ENCODE measurements at regions not wholly inside any gene's neighbourhood (a gene's known extent, or its start where the extent isn't known, plus 50 kb on each side); places are given as distances from the start of the nearest gene placed in this dataset.
"Not testable (repeated sequence)": the region's sequence is repeated elsewhere in the genome, so short reads cannot be mapped to it uniquely, and the experiment has no call there.

DNA sequence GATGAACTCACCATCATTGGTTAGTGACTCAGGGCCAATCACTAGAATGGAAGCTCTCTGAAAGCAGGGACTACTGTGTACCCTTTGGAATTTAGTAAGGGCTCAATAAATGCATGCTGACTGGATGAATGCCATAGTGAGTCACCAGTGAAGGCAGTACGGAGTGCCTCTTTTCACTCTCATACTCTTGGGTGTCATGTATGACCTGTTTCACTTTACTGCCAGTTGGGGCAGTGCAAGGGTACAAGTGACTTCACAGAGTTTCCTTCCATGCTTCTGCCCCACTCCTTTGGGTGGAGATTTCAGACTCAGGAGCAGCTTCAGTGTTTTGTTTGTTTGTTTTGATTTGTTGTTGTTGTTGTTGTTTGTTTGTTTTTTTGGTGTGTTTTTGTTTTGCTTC is 57.7 kb downstream of the SOX3 start:
- DNase-seq (ENCODE audit: low read depth) = no peak

DNA sequence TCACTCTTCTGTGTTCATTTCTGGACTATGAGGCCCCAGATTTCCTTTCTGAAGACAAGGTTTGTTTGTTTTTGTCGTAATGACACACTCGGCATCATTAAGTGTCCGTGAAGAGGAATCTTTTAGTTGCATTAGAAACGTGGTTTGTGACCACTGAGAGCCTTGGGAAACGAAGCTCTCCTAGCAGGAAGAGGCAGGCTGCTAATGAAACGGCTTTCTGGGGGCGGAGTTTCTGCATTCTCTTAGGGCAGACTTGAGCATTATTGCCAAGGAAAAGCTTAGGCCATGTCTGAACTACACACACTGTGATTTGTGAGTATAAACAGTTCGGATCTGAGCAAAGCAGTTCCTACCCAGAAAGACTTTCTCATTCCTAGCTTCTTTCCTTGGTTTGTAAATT is 64.0 kb downstream of the SOX3 start:
- DNase-seq (ENCODE audit: low read depth) = no peak

DNA sequence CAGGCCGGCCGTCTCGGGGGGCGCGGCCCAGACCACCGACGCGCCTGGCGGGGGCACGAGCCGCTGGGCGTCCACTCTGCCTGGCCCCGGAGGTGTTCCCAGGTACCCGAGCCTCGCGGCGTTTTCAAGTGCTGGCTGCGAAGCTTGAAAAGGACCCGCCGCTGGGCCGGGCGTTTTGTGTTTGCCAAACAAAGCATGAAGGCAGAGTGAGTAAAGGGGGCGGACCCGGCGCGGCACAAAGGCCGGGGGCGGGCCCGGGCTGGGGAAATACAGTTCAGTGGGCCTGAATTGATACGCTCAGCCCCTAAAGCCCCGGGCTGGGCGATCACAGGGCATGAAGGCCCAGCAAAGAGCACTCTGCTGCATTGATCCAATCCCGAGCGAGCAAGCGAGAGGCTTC is 65.4 kb downstream of the SOX3 start:
- no peak for DNase-seq (ENCODE audit: low read depth)

DNA sequence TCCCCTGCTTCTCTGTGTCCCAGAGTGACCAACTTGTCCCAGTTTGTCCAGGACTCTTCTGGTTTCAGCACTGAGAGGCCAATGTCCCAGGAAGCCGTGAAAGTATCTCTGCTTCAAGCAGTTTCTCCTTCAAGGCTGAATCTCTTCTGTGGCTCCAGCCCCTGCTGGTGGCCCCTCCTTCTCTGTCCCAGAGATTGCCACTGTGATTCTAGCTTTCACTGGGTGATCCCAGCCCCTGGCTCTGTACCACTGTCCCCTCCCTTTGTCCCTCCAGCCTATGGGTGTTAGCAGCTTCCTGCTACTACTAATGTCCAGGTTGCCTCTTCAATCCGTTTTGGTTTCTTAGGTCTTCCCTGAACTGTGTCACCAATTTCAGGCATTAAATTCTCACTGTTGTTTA is 70.5 kb downstream of the SOX3 start:
- DNase-seq (ENCODE audit: low read depth) = no peak

DNA sequence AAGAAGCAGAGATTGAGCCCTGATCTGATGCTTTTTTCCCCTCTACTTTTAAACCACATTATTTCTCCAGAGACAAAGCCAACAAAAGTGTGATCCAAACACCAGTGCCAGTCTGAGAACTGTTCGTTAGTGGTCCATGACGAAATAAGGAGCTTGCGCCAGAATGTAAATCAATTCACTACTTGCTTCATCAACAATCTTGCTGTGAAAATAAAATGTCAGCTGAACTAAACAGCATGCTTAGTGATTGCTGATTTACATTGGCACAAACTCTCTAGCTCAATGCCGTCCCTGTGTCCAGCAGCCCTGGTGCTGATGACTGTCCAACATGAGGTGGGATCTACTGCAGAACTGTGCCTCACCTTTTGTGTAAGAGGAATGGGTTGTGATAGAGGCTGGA is 71.3 kb downstream of the SOX3 start:
- no peak for DNase-seq (ENCODE audit: low read depth)

DNA sequence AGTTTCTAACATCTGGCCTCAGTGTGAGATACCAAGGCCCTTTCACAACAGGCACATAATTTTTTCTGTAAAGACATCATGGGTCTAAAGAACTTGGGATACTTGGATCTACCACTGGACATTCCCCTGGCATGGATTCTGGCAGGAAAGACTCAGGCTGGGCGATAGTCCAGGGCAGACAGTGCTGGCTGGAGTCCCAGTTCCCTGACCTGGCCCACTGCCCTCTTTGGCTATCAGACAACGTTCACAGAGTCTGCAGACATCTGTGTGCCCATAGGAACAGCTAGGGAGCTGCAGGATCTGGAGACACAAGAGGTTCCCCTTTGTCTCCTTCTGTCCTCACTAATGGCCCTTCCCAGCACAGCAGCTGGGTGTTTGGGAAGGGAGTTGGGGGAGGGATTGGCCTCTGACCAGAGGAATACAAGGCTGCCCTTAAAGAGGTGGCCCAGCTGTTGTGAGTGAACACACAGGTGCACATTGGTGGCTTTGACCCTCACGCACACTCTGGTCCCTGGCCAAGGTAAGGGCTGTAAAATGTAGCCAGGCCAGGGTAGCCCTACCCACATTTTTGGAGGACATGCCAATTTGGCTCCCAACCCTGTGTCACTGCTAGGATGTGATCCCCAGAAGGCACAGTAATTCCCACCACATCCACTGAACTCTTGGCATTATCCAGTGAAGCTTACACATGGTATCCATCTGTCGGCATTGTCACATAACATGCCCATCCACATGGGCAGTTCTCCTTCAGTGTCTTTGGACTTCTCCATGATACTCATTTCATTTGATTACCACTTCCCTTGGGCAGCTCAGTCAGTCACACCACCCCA is 72.3 kb downstream of the SOX3 start:
- no peak for DNase-seq (ENCODE audit: low read depth)

DNA sequence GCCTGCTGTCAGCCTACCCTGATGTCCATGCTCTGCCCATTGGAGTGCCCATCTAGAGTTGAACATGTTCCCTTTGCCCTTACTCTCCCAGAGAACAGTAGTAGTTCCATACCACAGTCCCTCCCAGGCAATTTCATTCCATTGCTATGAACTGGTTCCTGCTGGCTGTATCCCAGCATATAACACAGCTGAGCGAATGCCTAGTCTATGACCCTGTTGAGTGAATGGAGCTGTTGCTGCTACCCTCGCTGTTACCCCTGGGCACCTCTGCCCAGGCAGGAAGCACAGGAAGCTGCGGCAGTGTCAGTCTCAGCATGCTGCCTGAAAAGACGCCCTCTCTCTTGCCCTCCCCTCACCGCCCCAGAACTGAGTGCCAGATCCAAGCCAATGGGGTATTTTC is 73.3 kb downstream of the SOX3 start:
- no peak for DNase-seq (ENCODE audit: low read depth)

DNA sequence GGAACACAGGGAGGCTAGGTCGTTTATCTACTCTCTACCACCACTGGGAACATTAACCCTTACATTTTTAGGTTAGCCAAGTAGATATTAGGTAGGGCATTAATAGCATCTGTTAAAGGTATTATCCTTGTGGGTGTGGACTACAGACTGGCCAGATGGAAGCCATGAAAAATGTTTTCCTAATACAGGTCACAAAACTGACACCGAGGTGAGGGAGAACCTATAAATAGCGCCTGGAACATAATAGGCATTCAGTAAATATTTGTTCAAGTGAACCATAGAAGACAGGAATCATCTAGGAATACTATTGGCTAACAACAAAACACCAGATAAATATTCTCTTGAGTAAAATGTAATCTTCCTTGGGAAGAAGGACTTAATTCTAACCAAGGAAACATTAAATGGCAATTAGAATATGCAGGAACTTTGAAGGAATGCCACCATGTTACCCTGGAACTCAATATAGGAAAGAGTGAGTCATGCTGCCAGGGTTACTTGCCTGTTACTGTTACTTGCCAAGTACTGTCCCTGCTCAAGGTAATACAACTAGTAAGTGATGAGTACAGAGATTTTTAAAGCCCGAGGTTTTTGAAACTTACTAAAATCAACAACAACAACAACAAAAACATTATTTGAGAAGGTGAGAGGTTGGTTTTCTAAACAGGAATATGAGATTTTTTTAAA is 79.0 kb downstream of the SOX3 start:
- no peak for DNase-seq (ENCODE audit: low read depth)

DNA sequence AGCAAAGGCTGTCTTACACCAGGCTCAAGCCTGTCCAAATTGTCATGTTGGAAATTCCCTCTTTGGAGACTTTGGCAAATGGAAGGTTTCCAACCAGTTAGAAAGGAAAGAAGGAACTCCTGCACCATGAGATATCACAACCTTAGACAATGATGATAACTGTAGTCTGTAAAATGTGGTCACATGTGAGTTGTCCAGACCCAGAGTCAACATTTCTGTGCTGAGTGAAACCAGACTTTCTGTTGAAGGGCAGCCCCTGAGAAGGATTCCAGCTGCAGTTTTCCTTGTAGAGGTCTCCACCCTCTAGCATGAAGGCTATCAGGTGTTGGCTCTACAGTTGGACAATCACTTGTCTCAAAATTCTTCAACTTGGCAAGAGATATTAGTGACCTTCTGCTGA is 82.4 kb downstream of the SOX3 start:
- no peak for DNase-seq (ENCODE audit: low read depth)

DNA sequence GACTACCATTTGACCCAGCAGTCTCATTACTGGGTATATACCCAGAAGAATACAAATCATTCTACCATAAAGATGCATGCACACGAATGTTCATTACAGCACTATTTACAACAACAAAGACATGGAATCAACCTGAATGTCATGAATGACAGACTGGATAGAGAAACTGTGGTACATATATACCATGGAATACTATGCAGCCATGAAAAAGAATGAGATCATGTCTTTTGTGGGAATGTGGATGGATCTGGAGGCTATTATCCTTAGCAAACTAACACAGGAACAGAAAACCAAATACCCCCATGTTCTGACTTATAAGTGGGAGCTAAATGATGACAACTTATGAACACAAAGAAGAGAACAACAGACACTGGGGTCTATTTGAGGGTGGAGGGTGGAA is 102.7 kb downstream of the SOX3 start:
- DNase-seq (ENCODE audit: low read depth) = not testable (repeated sequence)

DNA sequence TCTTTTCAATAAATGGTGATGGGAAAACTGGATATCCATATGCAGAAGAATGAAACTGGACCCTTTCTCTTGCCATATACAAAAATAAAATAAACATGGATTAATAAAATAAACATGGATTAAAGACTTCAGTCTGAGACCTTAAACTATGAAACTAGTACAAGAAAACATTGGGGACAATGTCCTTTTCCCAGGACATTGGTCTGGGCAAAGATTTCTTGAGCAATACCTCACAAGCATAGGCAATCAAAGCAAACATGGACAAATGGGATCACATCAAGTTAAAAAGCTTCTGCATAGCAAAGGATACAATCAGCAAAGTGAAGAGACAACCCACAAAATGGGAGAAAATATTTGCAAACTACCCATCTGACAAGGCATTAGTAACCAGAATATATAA is 108.5 kb downstream of the SOX3 start:
- not testable (repeated sequence) for DNase-seq (ENCODE audit: low read depth)

DNA sequence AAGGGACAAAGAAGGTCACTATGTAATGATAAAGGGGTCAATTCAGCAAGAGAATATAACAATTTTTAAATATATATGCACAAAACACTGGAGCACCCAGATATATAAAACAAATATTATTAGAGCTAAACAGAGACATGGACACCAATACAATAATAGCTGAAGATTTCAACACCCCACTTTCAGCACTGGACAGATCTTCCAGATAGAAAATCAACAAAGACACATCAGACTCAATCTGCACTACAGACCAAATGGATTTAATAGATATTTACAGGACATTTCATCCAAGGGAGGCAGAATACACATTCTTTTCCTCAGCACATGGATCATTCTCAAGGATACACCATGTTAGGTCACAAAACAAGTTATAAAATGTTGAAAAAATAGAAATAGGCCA is 111.4 kb downstream of the SOX3 start:
- no peak for DNase-seq (ENCODE audit: low read depth)

DNA sequence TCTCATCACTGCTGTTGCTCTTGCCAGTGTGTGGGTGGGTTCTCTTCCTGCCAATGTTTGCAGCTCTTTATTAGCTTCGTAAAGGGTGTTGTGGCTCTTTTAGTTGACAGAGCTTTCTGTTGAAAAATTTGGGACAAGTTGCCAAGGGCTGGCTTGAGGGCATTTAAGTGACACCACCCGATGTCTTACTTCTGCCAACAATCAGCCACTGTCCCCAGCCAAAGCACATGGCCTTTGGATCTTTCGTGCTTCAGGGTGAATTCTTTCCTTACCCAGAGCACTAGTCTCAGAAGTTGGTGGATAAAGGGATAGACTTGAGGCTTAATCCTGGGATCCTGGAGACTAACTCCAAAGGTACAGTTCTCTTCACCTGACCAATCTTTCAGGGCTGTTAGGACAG is 113.6 kb downstream of the SOX3 start:
- DNase-seq (ENCODE audit: low read depth) = no peak

DNA sequence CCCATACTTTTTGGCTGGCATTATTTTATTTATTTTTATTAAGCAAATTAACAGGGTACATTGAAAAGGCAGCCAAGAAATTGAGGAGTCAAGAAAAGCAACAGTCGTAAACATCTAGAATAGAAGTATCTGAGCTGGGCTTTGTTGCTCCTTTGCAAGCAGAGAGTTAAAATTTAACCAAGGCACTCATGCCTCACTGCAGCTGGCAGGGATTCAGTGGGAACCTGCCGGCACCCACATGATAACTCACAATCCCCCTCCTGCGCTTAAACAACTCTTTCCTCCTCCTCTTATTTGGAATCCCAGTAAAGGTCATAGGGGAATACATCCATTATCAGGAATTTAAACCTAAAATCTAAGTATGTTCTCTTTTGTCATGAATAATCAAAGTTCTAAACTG is 115.5 kb downstream of the SOX3 start:
- no peak for DNase-seq (ENCODE audit: low read depth)

DNA sequence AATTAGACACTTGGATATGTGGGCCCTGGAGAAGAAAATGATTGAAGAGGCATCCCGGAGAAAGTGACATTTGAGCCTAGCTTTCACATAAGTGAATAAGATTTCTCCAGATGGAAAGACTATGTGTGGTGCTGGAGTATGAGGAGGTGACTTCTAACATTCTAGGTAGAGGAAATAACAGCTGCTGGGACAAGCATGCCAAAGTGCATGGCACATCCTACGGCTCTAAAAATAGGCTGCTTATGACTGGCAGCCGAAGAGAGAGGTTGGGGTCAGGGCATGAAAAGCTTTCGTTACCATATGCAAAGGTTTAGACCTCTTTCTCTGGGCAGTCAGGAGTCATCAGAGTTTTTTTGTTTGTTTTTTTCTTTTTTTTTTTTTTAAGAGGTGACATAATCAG is 142.0 kb downstream of the SOX3 start:
- no peak for DNase-seq (ENCODE audit: low read depth)

DNA sequence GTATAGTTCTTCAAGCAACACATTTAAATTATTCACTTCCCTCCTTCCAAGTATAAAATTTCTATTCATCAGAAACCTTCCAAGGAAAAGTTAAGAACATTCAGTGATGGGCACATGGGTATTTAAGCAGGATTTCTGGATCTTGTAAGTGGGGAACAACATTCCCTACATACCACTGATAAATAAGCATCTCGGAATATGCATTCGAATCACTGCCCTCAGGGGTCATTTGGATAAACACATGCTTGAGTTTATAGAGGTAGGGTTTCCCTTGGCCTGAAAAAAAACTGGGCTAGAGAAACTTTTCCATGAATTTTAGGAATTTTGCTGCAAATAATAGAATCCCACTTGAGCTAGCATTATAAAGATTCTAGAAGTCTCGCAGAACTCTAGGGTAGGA is 143.9 kb downstream of the SOX3 start:
- no peak for DNase-seq (ENCODE audit: low read depth)

DNA sequence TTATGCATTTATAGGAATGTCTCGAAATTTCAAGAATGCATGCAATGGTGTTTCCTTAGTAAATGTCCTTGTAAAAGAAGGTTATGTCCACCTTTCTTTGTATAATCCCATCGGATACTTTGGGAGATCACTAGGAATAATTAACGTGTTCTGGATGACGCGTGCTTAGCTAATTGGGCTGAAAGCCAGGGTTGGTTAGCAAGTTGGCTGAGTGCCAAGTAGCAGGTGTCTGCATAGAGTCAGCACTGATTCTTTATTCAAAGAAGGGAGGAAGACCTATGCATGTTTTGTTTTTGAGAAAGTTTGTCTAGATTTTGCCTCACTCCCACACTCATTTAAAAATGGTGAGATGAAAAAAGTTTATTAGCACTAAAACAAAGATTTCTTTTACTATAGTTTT is 144.6 kb downstream of the SOX3 start:
- no peak for DNase-seq (ENCODE audit: low read depth)

DNA sequence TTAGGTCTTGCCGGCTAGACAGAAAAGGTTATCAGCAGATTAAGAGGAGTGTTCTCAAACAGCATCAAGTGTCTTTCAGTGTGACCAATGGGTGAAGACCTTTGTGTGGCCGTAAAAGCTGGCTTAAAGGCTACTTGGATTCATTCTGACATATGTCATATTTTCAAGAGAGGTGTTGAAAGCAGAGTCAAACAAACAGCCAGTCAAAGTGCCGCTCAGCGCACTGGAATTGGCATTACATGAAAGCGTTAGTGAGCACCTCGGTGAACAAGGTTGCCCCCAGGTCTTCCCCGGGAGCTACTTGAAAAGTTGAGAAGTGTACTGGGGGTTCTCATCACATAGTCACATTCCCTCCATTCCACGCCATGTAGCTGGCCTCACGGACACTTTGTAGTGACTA is 148.9 kb downstream of the SOX3 start:
- DNase-seq (ENCODE audit: low read depth) = no peak

DNA sequence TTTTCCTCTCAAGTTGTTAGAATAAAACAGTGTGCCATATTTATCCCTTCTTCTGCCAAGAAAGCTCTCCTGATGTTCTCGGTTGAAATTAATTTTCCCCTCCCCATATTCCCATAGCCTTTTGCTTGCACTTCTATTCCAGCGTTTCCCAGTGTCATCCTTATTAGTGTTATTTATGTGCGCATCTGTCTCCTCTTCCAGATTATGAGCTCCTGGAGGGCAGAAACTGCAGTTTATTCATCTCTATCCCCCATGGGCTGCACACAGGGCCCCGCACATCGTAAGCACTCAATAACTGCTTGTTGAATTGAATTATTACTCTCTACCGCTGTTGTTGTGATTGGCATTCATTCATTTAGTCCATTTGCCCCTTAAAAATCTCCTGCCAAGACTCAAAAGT is 149.4 kb downstream of the SOX3 start:
- no peak for DNase-seq (ENCODE audit: low read depth)

DNA sequence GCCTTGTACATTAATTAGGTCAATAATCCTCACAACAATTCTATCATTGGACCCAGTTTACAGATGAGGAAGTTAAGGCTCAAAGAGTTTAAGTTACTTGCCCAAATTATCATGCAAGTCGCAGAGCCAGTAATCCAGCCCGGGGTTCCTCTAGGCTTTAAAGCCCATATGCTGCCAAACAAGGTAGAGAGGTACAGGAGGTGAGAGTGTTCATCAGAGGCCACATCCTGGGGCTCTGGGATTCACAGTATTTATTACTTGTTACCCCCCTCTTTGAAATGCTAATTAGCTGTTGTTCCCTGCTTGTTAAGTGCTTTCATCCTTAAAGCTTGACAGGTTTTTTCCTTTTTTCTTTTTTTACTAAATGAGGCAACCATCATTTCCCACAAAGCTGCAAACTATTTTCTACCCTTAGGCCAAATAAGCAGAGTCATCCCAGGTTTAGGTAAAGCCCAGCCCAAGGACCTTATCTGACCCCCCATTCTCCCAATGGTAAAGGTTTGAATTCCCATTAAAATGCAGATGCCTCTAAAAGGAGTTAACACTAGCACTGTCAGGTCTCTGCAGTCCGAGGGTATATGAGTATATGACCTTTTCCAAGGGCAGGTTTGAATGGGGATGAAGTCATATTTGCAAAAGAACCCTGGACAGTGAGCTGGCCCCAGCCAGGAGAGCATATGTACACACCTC is 150.3 kb downstream of the SOX3 start:
- no peak for DNase-seq (ENCODE audit: low read depth)

DNA sequence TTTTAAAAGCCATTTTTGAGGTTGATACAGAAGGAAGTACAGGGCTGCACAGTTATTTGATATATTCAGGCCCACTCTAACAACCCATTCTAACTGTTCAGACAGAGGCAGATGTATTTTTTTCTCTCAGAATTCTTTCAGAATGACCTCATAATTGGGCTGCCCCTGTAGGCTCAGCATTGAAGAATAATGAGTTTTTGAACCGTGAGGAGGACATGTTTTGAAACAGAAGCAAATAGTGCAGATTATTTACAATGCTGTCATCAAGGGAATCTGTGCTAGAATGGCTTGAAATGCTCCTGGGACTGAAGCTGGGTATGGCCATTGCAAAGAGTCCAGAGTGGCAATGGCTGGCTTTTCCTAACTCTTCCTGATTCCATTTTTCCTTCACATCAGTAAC is 158.1 kb downstream of the SOX3 start:
- no peak for DNase-seq (ENCODE audit: low read depth)

DNA sequence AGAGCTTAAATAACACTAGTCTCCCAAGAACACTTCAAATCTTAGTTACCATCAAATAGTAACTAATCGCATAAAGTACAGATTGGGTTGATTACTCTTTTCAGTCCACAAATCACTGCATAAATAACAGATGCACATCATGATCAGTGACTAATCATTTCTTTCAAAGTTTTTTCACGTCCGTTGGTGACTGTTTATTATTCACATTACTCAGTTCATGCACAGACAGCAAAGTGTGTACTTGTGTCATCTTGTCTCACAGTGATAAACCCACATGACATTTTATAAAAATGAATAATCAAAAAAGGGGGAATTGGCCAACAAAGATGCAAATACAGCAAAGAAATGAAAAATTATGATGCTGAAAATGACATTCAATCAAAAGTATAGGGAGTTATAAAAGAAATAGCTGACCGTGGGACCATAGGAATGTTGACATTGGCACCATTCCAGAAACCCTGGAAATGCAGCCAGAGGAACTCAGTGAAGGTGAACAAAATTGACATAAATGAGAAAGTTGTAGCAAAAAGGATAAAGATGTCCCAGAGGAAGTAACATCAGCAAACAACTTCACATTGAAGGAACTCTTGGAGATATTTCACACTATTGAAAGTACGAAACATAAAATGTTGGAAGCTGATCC is 161.5 kb downstream of the SOX3 start:
- DNase-seq (ENCODE audit: low read depth) = no peak

DNA sequence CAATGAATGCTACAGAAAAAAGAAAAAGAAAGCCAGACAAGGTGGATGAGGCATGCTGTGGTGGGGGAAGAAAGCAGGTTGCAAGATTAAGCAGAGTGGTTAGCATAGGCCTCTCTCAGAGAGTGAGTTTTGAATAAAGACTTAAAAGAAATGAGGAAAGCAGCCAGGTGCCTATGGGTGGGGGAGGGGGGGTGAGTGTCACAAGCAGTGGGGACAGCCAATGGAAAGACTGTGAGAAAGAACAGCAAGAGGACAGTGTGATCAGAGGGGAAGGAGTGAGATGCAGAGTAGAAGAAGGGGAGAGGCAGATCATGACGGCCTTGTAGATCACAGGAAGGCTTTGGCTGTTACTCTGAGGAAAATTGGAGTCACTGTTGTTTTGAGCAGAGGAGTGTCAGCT is 162.5 kb downstream of the SOX3 start:
- DNase-seq (ENCODE audit: low read depth) = no peak

All from stimulated activated CD8-positive, alpha-beta memory T cell treated with anti-CD3 and anti-CD28 coated beads, Interleukin-4, amount 100 ng/mL, for 24 hours (primary cell).